ENCODE measurements at regions not wholly inside any gene's neighbourhood (a gene's known extent, or its start where the extent isn't known, plus 50 kb on each side); places are given as distances from the start of the nearest gene placed in this dataset.

GRCh38 chr18:65974758-65975157 is 223.9 kb downstream of the CDH7 start:
- TF ChIP-seq CTCF (IDR thresholded peaks at IDR 0.05; ENCODE audit: borderline replicate concordance, insufficient read depth, low read depth, low read length) = no peak

GRCh38 chr18:65968239-65969004 is 217.6 kb downstream of the CDH7 start:
- no peak for TF ChIP-seq CTCF (IDR thresholded peaks at IDR 0.05; ENCODE audit: borderline replicate concordance, insufficient read depth, low read depth, low read length)

More at GRCh38 chr18:65974758-65975157, 223.9 kb downstream of the CDH7 start:
- no peak overlapping the region for H3K4me3 ChIP-seq (ENCODE audit: low read depth, low read length)

GRCh38 chr18:65955747-65956146 is 204.9 kb downstream of the CDH7 start:
- no peak for TF ChIP-seq CTCF (IDR thresholded peaks at IDR 0.05; ENCODE audit: borderline replicate concordance, insufficient read depth, low read depth, low read length)
- H3K4me3 ChIP-seq (ENCODE audit: low read depth, low read length) = no peak overlapping the region

More at GRCh38 chr18:65968239-65969004, 217.6 kb downstream of the CDH7 start:
- H3K4me3 ChIP-seq (ENCODE audit: low read depth, low read length) = no peak overlapping the region

- no peak for TF ChIP-seq CTCF (IDR thresholded peaks at IDR 0.05; ENCODE audit: borderline replicate concordance, insufficient read depth, low read depth, low read length)
- H3K4me3 ChIP-seq (ENCODE audit: low read depth, low read length) = no peak overlapping the region
Measured at GRCh38 chr18:65954372-65954771, 203.6 kb downstream of the CDH7 start.

- no peak overlapping the region for H3K4me3 ChIP-seq (ENCODE audit: low read depth, low read length)
- no peak for TF ChIP-seq CTCF (IDR thresholded peaks at IDR 0.05; ENCODE audit: borderline replicate concordance, insufficient read depth, low read depth, low read length)
Measured at GRCh38 chr18:65946777-65947176, 196.0 kb downstream of the CDH7 start.

GRCh38 chr18:65943268-65943667 is 192.5 kb downstream of the CDH7 start:
- H3K4me3 ChIP-seq (ENCODE audit: low read depth, low read length) = no peak overlapping the region
- TF ChIP-seq CTCF (IDR thresholded peaks at IDR 0.05; ENCODE audit: borderline replicate concordance, insufficient read depth, low read depth, low read length) = no peak

- no peak for TF ChIP-seq CTCF (IDR thresholded peaks at IDR 0.05; ENCODE audit: borderline replicate concordance, insufficient read depth, low read depth, low read length)
- H3K4me3 ChIP-seq (ENCODE audit: low read depth, low read length) = no peak overlapping the region
Measured at GRCh38 chr18:65942854-65943253, 192.0 kb downstream of the CDH7 start.
